ENCODE measurements at regions not wholly inside any gene's neighbourhood (a gene's known extent, or its start where the extent isn't known, plus 50 kb on each side); places are given as distances from the start of the nearest gene placed in this dataset.

GRCh38 chr2:128467321-128467969 lies 148.8 kb upstream of the HS6ST1 start:
- peak; percentile 76 for DNase-seq
- peak overlapping the region; percentile 89 for H3K27ac ChIP-seq (replicated peaks)
- intact Hi-C loops (cut with micrococcal nuclease) = no loop called here

GRCh38 chr2:128468186-128468920 lies 149.7 kb upstream of the HS6ST1 start:
- H3K9me3 ChIP-seq (replicated peaks) = peaks cover 22% of the 10 kb centered on the region
- no peak for DNase-seq
- peaks cover 5% of the 10 kb centered on the region for H3K27me3 ChIP-seq (ENCODE audit: low read depth)
- peaks cover 45% of the 10 kb centered on the region for H3K4me1 ChIP-seq
- H3K4me3 ChIP-seq = no peak overlapping the region
- TF ChIP-seq CTCF (IDR thresholded peaks at IDR 0.05; ENCODE audit: borderline replicate concordance) = no peak
- peak overlapping the region; percentile 89 for H3K27ac ChIP-seq (replicated peaks)
- H3K36me3 ChIP-seq = no peaks in the 10 kb centered on the region
- intact Hi-C loops (cut with micrococcal nuclease) = no loop called here

More at GRCh38 chr2:128467321-128467969, 148.8 kb upstream of the HS6ST1 start:
- H3K4me3 ChIP-seq = peak overlapping the region; percentile 27
- TF ChIP-seq CTCF (IDR thresholded peaks at IDR 0.05; ENCODE audit: borderline replicate concordance) = no peak
- H3K36me3 ChIP-seq = no peaks in the 10 kb centered on the region
- peaks cover 22% of the 10 kb centered on the region for H3K9me3 ChIP-seq (replicated peaks)
- H3K27me3 ChIP-seq (ENCODE audit: low read depth) = no peaks in the 10 kb centered on the region
- H3K4me1 ChIP-seq = peaks cover 36% of the 10 kb centered on the region

DNA sequence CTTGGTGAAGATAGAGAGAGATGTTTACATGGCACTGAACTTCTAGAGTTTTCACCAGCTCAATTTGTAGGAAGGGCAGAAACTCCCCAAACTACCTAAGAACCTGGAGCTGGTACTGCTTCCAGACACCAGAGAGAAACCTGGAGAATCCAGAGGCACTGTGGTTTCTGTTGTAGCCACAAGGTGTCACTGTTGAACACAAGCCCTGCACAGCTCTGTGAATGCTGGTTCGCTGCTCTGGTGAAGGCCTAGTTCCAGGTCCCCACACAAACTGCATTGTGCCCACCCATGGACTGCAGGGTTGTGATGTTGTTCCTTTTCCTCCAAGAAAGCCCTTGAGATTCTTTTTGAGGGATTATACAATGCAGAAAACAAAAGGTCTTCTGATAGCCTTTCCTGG lies 150.5 kb upstream of the HS6ST1 start:
- H3K4me3 ChIP-seq = no peak overlapping the region
- peaks cover 22% of the 10 kb centered on the region for H3K9me3 ChIP-seq (replicated peaks)
- H3K36me3 ChIP-seq = no peaks in the 10 kb centered on the region
- H3K4me1 ChIP-seq = peaks cover 53% of the 10 kb centered on the region
- peaks cover 9% of the 10 kb centered on the region for H3K27me3 ChIP-seq (ENCODE audit: low read depth)
- no peak for DNase-seq
- H3K27ac ChIP-seq (replicated peaks) = no peak overlapping the region
- no peak for TF ChIP-seq CTCF (IDR thresholded peaks at IDR 0.05; ENCODE audit: borderline replicate concordance)
- intact Hi-C loops (cut with micrococcal nuclease) = no loop called here

DNA sequence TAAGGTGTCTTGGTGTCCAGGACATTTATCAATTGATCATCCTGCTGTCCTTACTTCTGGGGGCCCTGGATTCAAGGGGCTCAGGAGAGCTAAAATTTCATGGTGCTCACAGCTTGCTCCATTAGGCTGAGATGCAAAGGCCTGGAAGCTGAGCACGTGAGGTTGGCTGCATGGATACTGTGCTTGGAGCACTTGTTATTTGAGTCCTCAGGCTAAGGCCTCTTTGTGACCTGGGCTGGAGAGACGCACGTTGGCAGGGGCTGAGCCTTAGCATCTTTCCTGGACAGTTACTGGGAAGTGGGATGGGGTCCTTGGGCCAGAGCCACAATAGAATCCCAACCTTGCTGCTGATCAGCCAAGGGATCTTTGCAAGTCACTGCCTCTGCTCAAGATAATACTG lies 151.2 kb upstream of the HS6ST1 start:
- Histone ChIP-seq H3K36me3 (no peaks in the 10 kb centered on the region), H3K27me3 (ENCODE audit: low read depth) (peaks cover 9% of the 10 kb centered on the region), H3K4me1 (peaks cover 54% of the 10 kb centered on the region), H3K4me3 (no peak overlapping the region), H3K9me3 (replicated peaks) (peaks cover 22% of the 10 kb centered on the region), H3K27ac (replicated peaks) (no peak overlapping the region)
- DNase-seq = no peak
- no peak for TF ChIP-seq CTCF (IDR thresholded peaks at IDR 0.05; ENCODE audit: borderline replicate concordance)
- intact Hi-C loops (cut with micrococcal nuclease) = no loop called here

DNA sequence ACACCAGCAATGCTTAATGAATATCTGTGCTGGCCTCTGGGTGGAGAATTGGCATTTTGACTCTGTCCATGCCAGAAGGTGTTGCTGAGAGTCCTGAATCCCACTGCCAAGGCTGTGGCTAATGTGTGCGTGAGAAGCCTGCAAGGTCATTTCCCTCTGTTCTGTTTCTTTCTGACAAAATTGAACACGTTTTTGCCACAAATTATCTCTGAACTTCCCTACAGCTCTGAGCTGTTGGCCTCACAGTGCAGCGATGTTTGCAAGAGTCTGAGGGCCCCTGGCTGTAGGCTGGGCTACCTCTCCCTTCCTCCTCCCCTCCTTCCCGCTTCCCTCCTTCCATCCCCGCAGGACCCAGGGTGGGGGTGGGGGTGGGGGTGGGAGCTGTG lies 154.1 kb upstream of the HS6ST1 start:
- peak; percentile 6 for TF ChIP-seq CTCF (IDR thresholded peaks at IDR 0.05; ENCODE audit: borderline replicate concordance)
- H3K27me3 ChIP-seq (ENCODE audit: low read depth) = peaks cover 9% of the 10 kb centered on the region
- H3K36me3 ChIP-seq = no peaks in the 10 kb centered on the region
- DNase-seq = no peak
- H3K27ac ChIP-seq (replicated peaks) = peak overlapping the region; percentile 55
- H3K9me3 ChIP-seq (replicated peaks) = peaks cover 22% of the 10 kb centered on the region
- intact Hi-C loops (cut with micrococcal nuclease) = no loop called here
- peaks cover 31% of the 10 kb centered on the region for H3K4me1 ChIP-seq
- H3K4me3 ChIP-seq = peak overlapping the region; percentile 46

All from left ventricle myocardium inferior (tissue), 1 donor.